Lower leg skin (tissue), 3 donors: ENCODE measurements at regions not wholly inside any gene's neighbourhood (a gene's known extent, or its start where the extent isn't known, plus 50 kb on each side); places are given as distances from the start of the nearest gene placed in this dataset.
"Not testable (repeated sequence)": the region's sequence is repeated elsewhere in the genome, so short reads cannot be mapped to it uniquely, and the experiment has no call there.

Experiments
- POLR2A ChIP-seq, 2 donors: fragments of 450-650 bp; IDR thresholded peaks; one replicate each; pipeline ENCODE4 v1.6.1; 2016 to 2017; ENCODE audit warnings: antibody characterized with exemption in 2 of 2, mild to moderate bottlenecking in 1 of 2, moderate library complexity in 1 of 2
- TF ChIP-seq, protein P1 (sequence below), 3 donors: fragments of 450-650 bp; IDR thresholded peaks; one replicate each; pipeline ENCODE4 v1.5.1; 2016; ENCODE audit warnings: antibody characterized with exemption in 3 of 3, mild to moderate bottlenecking in 3 of 3, moderate library complexity in 2 of 3

GRCh38 chr7:70989-71388 lies 121.4 kb upstream of the FAM20C start:
- TF ChIP-seq, protein P1, sequence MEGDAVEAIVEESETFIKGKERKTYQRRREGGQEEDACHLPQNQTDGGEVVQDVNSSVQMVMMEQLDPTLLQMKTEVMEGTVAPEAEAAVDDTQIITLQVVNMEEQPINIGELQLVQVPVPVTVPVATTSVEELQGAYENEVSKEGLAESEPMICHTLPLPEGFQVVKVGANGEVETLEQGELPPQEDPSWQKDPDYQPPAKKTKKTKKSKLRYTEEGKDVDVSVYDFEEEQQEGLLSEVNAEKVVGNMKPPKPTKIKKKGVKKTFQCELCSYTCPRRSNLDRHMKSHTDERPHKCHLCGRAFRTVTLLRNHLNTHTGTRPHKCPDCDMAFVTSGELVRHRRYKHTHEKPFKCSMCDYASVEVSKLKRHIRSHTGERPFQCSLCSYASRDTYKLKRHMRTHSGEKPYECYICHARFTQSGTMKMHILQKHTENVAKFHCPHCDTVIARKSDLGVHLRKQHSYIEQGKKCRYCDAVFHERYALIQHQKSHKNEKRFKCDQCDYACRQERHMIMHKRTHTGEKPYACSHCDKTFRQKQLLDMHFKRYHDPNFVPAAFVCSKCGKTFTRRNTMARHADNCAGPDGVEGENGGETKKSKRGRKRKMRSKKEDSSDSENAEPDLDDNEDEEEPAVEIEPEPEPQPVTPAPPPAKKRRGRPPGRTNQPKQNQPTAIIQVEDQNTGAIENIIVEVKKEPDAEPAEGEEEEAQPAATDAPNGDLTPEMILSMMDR (IDR thresholded peaks at IDR 0.05), result not testable (repeated sequence)
- TF ChIP-seq POLR2A (IDR thresholded peaks at IDR 0.05), result not testable (repeated sequence)
